MCF 10A (cell line): ENCODE measurements at regions not wholly inside any gene's neighbourhood (a gene's known extent, or its start where the extent isn't known, plus 50 kb on each side); places are given as distances from the start of the nearest gene placed in this dataset.

Source experiments
- BruUV-seq: library from RNA; stranded (reverse); fragments of 400-500 nt; replicated peaks from 2 replicates; lab custom pipeline; 2021; lab: Mats Ljungman, UMichigan
- CTCF ChIA-PET: fragments of 300-600 bp; sonication (Branson Sonifier 250); formaldehyde crosslinking; extraction: SDS; loops from one replicate; lab custom pipeline; 2021; ENCODE audit warnings: antibody characterized with exemption, inconsistent platforms; lab: Yijun Ruan, JAX
- POLR2A ChIA-PET: fragments of 300-600, 350-650 bp; sonication (Branson Sonifier 250); formaldehyde crosslinking; extraction: SDS; loops from one replicate; lab custom pipeline; 2020; ENCODE audit warnings: antibody characterized with exemption, inconsistent platforms; lab: Yijun Ruan, JAX
- DNase-seq: peaks from one replicate; pipeline ENCODE4 v3.0.0-alpha.2; 2018; ENCODE audit not compliant: unreplicated experiment
- H3K27ac Mint-ChIP-seq: one replicate; pipeline ENCODE4 v1.8.0; 2022; ENCODE audit warnings: mild to moderate bottlenecking, low read depth, mixed read lengths; ENCODE audit not compliant: unreplicated experiment
- H3K27me3 Mint-ChIP-seq: one replicate; pipeline ENCODE4 v1.8.0; 2022; ENCODE audit warnings: mixed read lengths; ENCODE audit not compliant: insufficient read depth, unreplicated experiment
- H3K36me3 Mint-ChIP-seq: one replicate; pipeline ENCODE4 v1.8.0; 2022; ENCODE audit warnings: mild to moderate bottlenecking, moderate library complexity, mixed read lengths; ENCODE audit not compliant: insufficient read depth, unreplicated experiment
- H3K4me1 Mint-ChIP-seq: one replicate; pipeline ENCODE4 v1.8.0; 2022; ENCODE audit warnings: mixed read lengths; ENCODE audit not compliant: insufficient read depth, unreplicated experiment
- H3K4me3 Mint-ChIP-seq: one replicate; pipeline ENCODE4 v1.8.0; 2022; ENCODE audit warnings: mild to moderate bottlenecking, moderate library complexity, mixed read lengths; ENCODE audit not compliant: unreplicated experiment
- H3K9me3 Mint-ChIP-seq: one replicate; pipeline ENCODE4 v1.8.0; 2022; ENCODE audit warnings: mixed read lengths; ENCODE audit not compliant: unreplicated experiment
- intact Hi-C: fragments of 100-400 bp; cut with micrococcal nuclease; formaldehyde crosslinking; loops from 2 replicates; pipeline ENCODE4 v1.14.1; 2022
- TF ChIP-seq, protein P1 (sequence below): fragments of 200-600 bp; IDR thresholded peaks from one replicate; pipeline ENCODE4 v1.8.0; 2022; ENCODE audit warnings: antibody characterized with exemption, mild to moderate bottlenecking; ENCODE audit not compliant: unreplicated experiment

DNA sequence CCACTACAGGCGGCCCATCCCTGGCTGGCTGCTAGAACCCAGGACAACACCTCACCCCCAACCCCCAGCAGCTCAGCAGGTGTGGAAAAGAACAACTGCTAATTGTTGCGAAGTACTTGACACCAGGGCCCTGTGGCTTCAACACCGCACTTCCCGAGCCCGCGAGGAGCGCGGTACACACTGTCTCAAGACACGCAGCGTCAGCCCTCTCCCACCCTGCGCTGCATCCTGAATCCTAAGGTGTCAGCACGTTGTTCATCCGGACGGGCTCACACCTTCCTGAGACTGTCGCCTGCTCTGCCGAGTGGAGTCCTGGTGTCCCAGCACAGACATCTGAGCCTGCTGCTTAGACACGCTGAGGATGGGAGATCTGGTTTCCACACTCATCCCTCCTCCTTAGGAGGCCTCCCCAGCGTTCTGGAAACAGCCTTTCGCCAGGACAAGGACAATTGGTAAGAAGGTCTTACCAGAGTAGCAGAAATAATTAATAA, 1336.2 kb downstream of the BRD1 start:
- no peak overlapping the region for H3K4me3 Mint-ChIP-seq
- H3K27me3 Mint-ChIP-seq, result no peaks in the 10 kb centered on the region

DNA sequence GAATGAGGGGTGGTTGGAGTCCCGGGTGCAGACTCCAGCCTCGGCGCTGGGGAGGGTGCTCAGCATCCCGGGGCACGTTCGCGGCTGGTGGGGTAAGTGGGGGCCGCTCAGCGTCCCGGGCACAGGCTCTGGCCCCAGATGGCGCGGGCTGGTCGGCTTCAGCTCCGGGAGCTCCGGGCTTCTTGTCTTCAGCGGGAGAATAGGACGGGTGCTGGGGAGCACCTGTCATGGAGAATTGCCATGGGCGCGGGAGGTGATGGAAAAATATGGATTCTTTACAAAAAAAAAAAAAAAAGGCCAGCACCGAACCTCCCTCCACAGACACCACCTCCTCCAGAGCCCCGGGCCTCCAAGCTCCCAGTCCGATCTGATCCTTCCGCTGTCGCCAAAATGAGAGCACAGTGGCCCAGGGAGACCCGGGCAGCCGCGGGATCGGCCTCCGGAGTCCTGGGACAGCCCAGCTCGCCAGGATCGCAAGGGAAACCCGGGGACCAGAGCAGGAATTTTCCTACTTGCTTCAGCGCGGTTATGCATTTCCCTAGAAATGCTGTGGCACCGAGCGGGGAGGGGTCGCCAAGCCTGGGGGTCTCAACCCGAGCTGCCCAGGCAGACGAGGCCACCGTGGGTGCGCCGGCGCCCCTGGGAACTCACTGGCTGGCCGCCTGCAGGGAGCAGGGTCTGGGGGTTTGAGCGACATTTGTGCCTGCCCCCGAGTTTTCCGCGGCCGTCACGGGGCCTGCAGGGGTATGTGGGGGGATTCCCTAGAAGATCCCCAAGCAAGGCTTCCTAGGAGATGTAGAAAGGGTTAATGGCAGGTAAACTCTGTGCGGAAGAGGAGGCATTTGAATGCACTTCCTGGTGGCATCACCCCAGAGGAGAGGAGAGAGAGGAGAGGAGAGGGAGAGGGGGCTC, 1336.9 kb downstream of the BRD1 start:
- H3K4me1 Mint-ChIP-seq, result no peaks in the 10 kb centered on the region
- no peaks in the 10 kb centered on the region for H3K27me3 Mint-ChIP-seq
- no peak overlapping the region for H3K27ac Mint-ChIP-seq
- intact Hi-C loops, result loop anchor here (5.0 to 10.0 kb wide), 5 partner anchors 863 to 1643 kb away; no protein-coding TSS in a partner anchor
- TF ChIP-seq, protein P1, sequence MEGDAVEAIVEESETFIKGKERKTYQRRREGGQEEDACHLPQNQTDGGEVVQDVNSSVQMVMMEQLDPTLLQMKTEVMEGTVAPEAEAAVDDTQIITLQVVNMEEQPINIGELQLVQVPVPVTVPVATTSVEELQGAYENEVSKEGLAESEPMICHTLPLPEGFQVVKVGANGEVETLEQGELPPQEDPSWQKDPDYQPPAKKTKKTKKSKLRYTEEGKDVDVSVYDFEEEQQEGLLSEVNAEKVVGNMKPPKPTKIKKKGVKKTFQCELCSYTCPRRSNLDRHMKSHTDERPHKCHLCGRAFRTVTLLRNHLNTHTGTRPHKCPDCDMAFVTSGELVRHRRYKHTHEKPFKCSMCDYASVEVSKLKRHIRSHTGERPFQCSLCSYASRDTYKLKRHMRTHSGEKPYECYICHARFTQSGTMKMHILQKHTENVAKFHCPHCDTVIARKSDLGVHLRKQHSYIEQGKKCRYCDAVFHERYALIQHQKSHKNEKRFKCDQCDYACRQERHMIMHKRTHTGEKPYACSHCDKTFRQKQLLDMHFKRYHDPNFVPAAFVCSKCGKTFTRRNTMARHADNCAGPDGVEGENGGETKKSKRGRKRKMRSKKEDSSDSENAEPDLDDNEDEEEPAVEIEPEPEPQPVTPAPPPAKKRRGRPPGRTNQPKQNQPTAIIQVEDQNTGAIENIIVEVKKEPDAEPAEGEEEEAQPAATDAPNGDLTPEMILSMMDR, result no peak
- POLR2A ChIA-PET, result interaction anchor here (0.5 to 1.4 kb wide), 3 partner anchors 20 to 1645 kb away, joined by 3 read pairs; no protein-coding TSS in a partner anchor
- no TSS peak for BruUV-seq
- no peak overlapping the region for H3K4me3 Mint-ChIP-seq
- DNase-seq, result no peak
- H3K9me3 Mint-ChIP-seq, result peaks cover 8% of the 10 kb centered on the region
- peaks cover 6% of the 10 kb centered on the region for H3K36me3 Mint-ChIP-seq
- CTCF ChIA-PET, result interaction anchor here (1.1 to 1.3 kb wide), 2 partner anchors 1648 to 1692 kb away, joined by 3 to 4 read pairs; no protein-coding TSS in a partner anchor

More for the DNA sequence above, 1336.2 kb downstream of the BRD1 start:
- DNase-seq, result no peak
- POLR2A ChIA-PET, result interaction anchor here (1.4 kb wide), 1 partner anchor 1646 kb away, joined by 3 read pairs; no protein-coding TSS in a partner anchor
- Mint-ChIP-seq H3K9me3 (peaks cover 8% of the 10 kb centered on the region), H3K4me1 (no peaks in the 10 kb centered on the region), H3K27ac (no peak overlapping the region), H3K36me3 (peaks cover 6% of the 10 kb centered on the region)
- intact Hi-C loops, result loop anchor here (5.0 to 10.0 kb wide), 5 partner anchors 864 to 1644 kb away; no protein-coding TSS in a partner anchor
- CTCF ChIA-PET, result interaction anchor here (0.6 to 2.5 kb wide), 7 partner anchors 22 to 1928 kb away, joined by 3 to 18 read pairs (median 3); no protein-coding TSS in a partner anchor
- BruUV-seq, result no TSS peak
- TF ChIP-seq, protein P1, result no peak

DNA sequence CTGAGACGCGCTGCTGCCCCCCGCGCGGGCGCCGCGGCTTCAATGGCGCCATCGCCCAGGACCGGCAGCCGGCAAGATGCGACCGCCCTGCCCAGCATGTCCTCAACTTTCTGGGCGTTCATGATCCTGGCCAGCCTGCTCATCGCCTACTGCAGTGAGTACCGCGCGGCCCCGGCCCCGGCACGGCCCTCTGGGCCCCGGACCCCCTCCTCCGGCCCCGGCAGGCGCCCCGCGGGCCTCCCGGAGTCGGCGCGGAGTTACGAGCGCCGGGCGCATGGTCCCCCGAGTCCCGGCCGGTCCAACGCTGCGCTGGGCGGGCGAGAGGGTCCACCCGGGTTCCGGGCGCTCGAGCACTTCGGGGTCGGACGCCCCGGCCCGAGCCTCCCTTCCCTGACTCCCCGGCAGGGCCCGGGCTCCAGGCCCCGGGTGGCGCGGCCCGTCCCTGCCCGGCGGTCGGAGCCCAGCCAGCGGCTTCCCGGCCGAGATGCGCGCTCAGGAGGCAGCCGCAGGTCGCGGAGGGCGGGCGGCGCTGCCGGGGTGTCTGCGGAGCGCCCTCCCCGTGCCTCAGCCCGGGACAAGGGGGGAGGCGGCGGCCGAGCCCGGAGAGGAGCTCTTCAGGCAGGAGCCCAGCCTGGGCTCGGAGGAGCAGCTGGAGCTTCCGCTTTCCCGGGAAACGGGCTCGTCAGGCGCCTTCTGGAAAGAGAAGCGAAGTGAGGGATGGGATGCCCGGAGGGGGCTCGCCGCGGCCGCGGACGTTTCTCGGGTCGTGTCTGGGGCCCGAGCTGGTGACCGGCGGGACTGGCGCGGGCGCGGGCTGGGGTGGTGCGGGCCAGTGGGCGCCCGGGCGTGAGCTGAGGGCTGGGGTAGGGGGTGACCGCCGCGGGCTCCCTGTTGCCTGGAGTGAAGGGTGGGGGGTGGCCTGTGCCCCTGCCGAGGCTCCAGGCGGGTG, 1337.8 kb downstream of the BRD1 start:
- BruUV-seq, result no TSS peak
- H3K36me3 Mint-ChIP-seq, result peaks cover 6% of the 10 kb centered on the region
- TF ChIP-seq, protein P1, result no peak
- intact Hi-C loops, result loop anchor here (5.0 to 10.0 kb wide), 5 partner anchors 863 to 1643 kb away; no protein-coding TSS in a partner anchor
- no peak overlapping the region for H3K27ac Mint-ChIP-seq
- ChIA-PET CTCF (interaction anchor here (0.7 to 1.3 kb wide), 3 partner anchors 1647 to 1699 kb away, joined by 3 to 4 read pairs (median 3); no protein-coding TSS in a partner anchor), POLR2A (interaction anchor here (0.6 kb wide), 1 partner anchor 1644 kb away, joined by 3 read pairs; no protein-coding TSS in a partner anchor)
- no peak overlapping the region for H3K4me3 Mint-ChIP-seq
- H3K9me3 Mint-ChIP-seq, result peaks cover 11% of the 10 kb centered on the region
- DNase-seq, result no peak
- H3K27me3 Mint-ChIP-seq, result no peaks in the 10 kb centered on the region
- H3K4me1 Mint-ChIP-seq, result no peaks in the 10 kb centered on the region
